HCT116 (cell line): ENCODE measurements at regions not wholly inside any gene's neighbourhood (a gene's known extent, or its start where the extent isn't known, plus 50 kb on each side); places are given as distances from the start of the nearest gene placed in this dataset.

Experiments
- ATAC-seq: fragments of 200-7000 bp; cut with Tn5 transposase; 2 replicates; pipeline ENCODE4 v1.9.1; 2020; ENCODE audit warnings: mild to moderate bottlenecking, moderate library complexity
- BruUV-seq: library from RNA; stranded (reverse); fragments of 400-500 nt; replicated peaks from 2 replicates; lab custom pipeline; 2021; lab: Mats Ljungman, UMichigan
- CTCF ChIA-PET: fragments of 300-600 bp; sonication (Branson Sonifier 250); formaldehyde crosslinking; loops from one replicate; lab custom pipeline; 2021; ENCODE audit warnings: antibody characterized with exemption; lab: Charles Lee
- POLR2A ChIA-PET: fragments of 300-600, 350-600 bp; sonication (Branson Sonifier 250); formaldehyde crosslinking; loops from one replicate; lab custom pipeline; 2021; ENCODE audit warnings: antibody characterized with exemption; lab: Charles Lee
- RAD21 ChIA-PET, 2 experiments: fragments of 300-600 bp; sonication (Branson Sonifier 250); formaldehyde crosslinking; loops; one replicate each; lab custom pipeline; 2023; ENCODE audit warnings: low total read pairs in 2 of 2; ENCODE audit not compliant: uncharacterized antibody in 2 of 2, unreplicated experiment in 2 of 2, low non-redundant PET in 1 of 2; lab: Charles Lee
- DNase-seq: peaks from one replicate; pipeline ENCODE4 v3.0.0-alpha.2; 2010; ENCODE audit warnings: low read depth, low spot score
- H2AFZ ChIP-seq: fragments of 200-600 bp; shearing (Covaris generic), sonication (generic); 2 replicates; pipeline ENCODE4 v1.6.1; 2017; ENCODE audit warnings: low read depth, mixed run types, mixed read lengths, antibody characterized with exemption, low read length; ENCODE audit not compliant: poor library complexity, severe bottlenecking
- H3K27ac ChIP-seq: 2 replicates; pipeline ENCODE4 v1.5.1; 2012; ENCODE audit warnings: low read depth, low read length
- H3K27me3 ChIP-seq: fragments of 200-600 bp; sonication (generic); 2 replicates; pipeline ENCODE4 v1.6.1; 2016; ENCODE audit warnings: mixed run types, low read length, mixed read lengths; ENCODE audit not compliant: insufficient read depth
- H3K36me3 ChIP-seq, 2 experiments: fragments of 200-500 bp in 1 of 2; fragments of 200-600 bp in 1 of 2; sonication (Bioruptor generic) in 1 of 2; sonication (generic) in 1 of 2; 2 replicates each; pipeline versions ENCODE4 v1.5.1 to v1.6.1; 2014 to 2016; ENCODE audit warnings: low read length in 2 of 2, inconsistent platforms in 1 of 2, mixed read lengths in 1 of 2, mixed run types in 1 of 2; ENCODE audit not compliant: insufficient read depth in 2 of 2, control insufficient read depth in 1 of 2
- H3K4me1 ChIP-seq, 2 experiments: fragments of 200-600 bp in 1 of 2; sonication (generic) in 1 of 2; 2 replicates each; pipeline versions ENCODE4 v1.5.1 to v1.6.1; 2012 to 2017; ENCODE audit warnings: low read length in 2 of 2, inconsistent platforms in 1 of 2, mild to moderate bottlenecking in 1 of 2, mixed read lengths in 1 of 2, mixed run types in 1 of 2, moderate library complexity in 1 of 2; ENCODE audit not compliant: insufficient read depth in 2 of 2, control insufficient read depth in 1 of 2
- H3K4me2 ChIP-seq: fragments of 200-600 bp; sonication (generic); 2 replicates; pipeline ENCODE4 v1.6.1; 2017; ENCODE audit warnings: mixed run types, low read length, mixed read lengths
- H3K4me3 ChIP-seq, 2 experiments: fragments of 200-600 bp in 1 of 2; sonication (generic) in 1 of 2; replicated peaks in 1 of 2; 2 replicates each; pipeline ENCODE4 v1.5.1; 2011 to 2016; ENCODE audit warnings: low read length in 2 of 2, control low read depth in 1 of 2, low read depth in 1 of 2, mild to moderate bottlenecking in 1 of 2, mixed read lengths in 1 of 2, mixed run types in 1 of 2
- H3K79me2 ChIP-seq: fragments of 200-600 bp; sonication (generic); 2 replicates; pipeline ENCODE4 v1.6.1; 2017; ENCODE audit warnings: mild to moderate bottlenecking, mixed run types, low read length, moderate library complexity, mixed read lengths; ENCODE audit not compliant: insufficient read depth
- H3K9ac ChIP-seq: fragments of 200-600 bp; sonication (generic); 2 replicates; pipeline ENCODE4 v1.6.1; 2016; ENCODE audit warnings: low read length, mixed read lengths
- H3K9me2 ChIP-seq: fragments of 200-600 bp; sonication (generic), shearing (Covaris generic); 2 replicates; pipeline ENCODE4 v1.6.1; 2017; ENCODE audit warnings: mixed run types, mild to moderate bottlenecking, moderate library complexity; ENCODE audit not compliant: insufficient read depth
- H3K9me3 ChIP-seq, 2 experiments: fragments of 200-500 bp in 1 of 2; fragments of 200-600 bp in 1 of 2; sonication (Bioruptor generic) in 1 of 2; sonication (generic) in 1 of 2; 2 replicates each; pipeline ENCODE4 v1.6.1; 2014 to 2017; ENCODE audit warnings: low read length in 2 of 2, mixed read lengths in 2 of 2, inconsistent platforms in 1 of 2, low read depth in 1 of 2, mild to moderate bottlenecking in 1 of 2, mixed run types in 1 of 2, moderate library complexity in 1 of 2; ENCODE audit not compliant: control insufficient read depth in 1 of 2, insufficient read depth in 1 of 2
- H4K20me1 ChIP-seq: fragments of 200-600 bp; sonication (generic), shearing (Covaris generic); 2 replicates; pipeline ENCODE4 v1.6.1; 2017; ENCODE audit warnings: mixed run types, mild to moderate bottlenecking, moderate library complexity; ENCODE audit not compliant: insufficient read depth
- CEBPB ChIP-seq: IDR thresholded peaks from 2 replicates; pipeline ENCODE4 v1.6.1; 2012; ENCODE audit warnings: low read depth
- EZH2 ChIP-seq: fragments of 200-600 bp; sonication (generic); IDR thresholded peaks from 2 replicates; pipeline ENCODE4 v1.6.1; 2017; ENCODE audit warnings: antibody characterized with exemption, mixed run types
- FOSL1 ChIP-seq: IDR thresholded peaks from 2 replicates; pipeline ENCODE4 v1.6.1; 2012; ENCODE audit warnings: low read depth
- MAX ChIP-seq: IDR thresholded peaks from 2 replicates; pipeline ENCODE4 v1.6.1; 2012
- SP1 ChIP-seq: IDR thresholded peaks from 2 replicates; pipeline ENCODE4 v1.6.1; 2012; ENCODE audit warnings: low read depth
- YY1 ChIP-seq: IDR thresholded peaks from 2 replicates; pipeline ENCODE4 v1.6.1; 2011; ENCODE audit warnings: low read length, low read depth, moderate library complexity, mild to moderate bottlenecking; ENCODE audit not compliant: insufficient replicate concordance; ENCODE audit errors: extremely low read depth
- ZFX ChIP-seq: fragments of 450-650 bp; IDR thresholded peaks from 2 replicates; pipeline ENCODE4 v1.6.1; 2017
- intact Hi-C: fragments of 100-400 bp; cut with micrococcal nuclease; formaldehyde crosslinking; loops from 2 replicates; pipeline ENCODE4 v1.10.0; 2022
- TF ChIP-seq, protein P1 (sequence below): IDR thresholded peaks from 2 replicates; pipeline ENCODE4 v1.6.1; 2011; ENCODE audit warnings: mild to moderate bottlenecking, low read length, moderate library complexity; ENCODE audit not compliant: insufficient replicate concordance; ENCODE audit errors: extremely low read depth

GRCh38 chr16:51040637-51041036 is 110.4 kb downstream of the SALL1 start:
- no peaks in the 10 kb centered on the region for H3K4me1 ChIP-seq
- DNase-seq = no peak
- no TSS peak for BruUV-seq
- H3K9me3 ChIP-seq = no peaks in the 10 kb centered on the region
- no peak overlapping the region for H3K4me3 ChIP-seq
- TF ChIP-seq EZH2 (no peak), SP1 (no peak), CEBPB (no peak), ZFX (no peak), YY1 (no peak), FOSL1 (no peak), MAX (no peak)
- TF ChIP-seq, protein P1, sequence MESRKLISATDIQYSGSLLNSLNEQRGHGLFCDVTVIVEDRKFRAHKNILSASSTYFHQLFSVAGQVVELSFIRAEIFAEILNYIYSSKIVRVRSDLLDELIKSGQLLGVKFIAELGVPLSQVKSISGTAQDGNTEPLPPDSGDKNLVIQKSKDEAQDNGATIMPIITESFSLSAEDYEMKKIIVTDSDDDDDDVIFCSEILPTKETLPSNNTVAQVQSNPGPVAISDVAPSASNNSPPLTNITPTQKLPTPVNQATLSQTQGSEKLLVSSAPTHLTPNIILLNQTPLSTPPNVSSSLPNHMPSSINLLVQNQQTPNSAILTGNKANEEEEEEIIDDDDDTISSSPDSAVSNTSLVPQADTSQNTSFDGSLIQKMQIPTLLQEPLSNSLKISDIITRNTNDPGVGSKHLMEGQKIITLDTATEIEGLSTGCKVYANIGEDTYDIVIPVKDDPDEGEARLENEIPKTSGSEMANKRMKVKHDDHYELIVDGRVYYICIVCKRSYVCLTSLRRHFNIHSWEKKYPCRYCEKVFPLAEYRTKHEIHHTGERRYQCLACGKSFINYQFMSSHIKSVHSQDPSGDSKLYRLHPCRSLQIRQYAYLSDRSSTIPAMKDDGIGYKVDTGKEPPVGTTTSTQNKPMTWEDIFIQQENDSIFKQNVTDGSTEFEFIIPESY = no peak
- ChIA-PET RAD21 (no interaction called here), CTCF (no interaction called here), POLR2A (no interaction called here)
- H3K27me3 ChIP-seq = no peaks in the 10 kb centered on the region
- no peak overlapping the region for H3K4me2 ChIP-seq
- intact Hi-C loops = no loop called here
- no peaks in the 10 kb centered on the region for H3K9me2 ChIP-seq
- no peak overlapping the region for H2AFZ ChIP-seq
- no peaks in the 10 kb centered on the region for H3K79me2 ChIP-seq
- no peaks in the 10 kb centered on the region for H3K36me3 ChIP-seq
- no peak overlapping the region for H3K9ac ChIP-seq
- no peak for ATAC-seq
- no peak overlapping the region for H3K27ac ChIP-seq
- no peaks in the 10 kb centered on the region for H4K20me1 ChIP-seq
